ENCODE measurements at regions not wholly inside any gene's neighbourhood (a gene's known extent, or its start where the extent isn't known, plus 50 kb on each side); places are given as distances from the start of the nearest gene placed in this dataset.

GRCh38 chr3:178960918-178961317 lies 110.7 kb downstream of the ZMAT3 start:
- Histone ChIP-seq H3K36me3 (ENCODE audit: low read length) (no peaks in the 10 kb centered on the region), H3K9me2 (replicated peaks; ENCODE audit: insufficient read depth, low read length) (no peaks in the 10 kb centered on the region), H2AFZ (ENCODE audit: low read depth, low read length, severe bottlenecking) (no peak overlapping the region), H3K4me2 (ENCODE audit: low read depth, low read length, poor library complexity, severe bottlenecking) (no peak overlapping the region), H3K9me3 (ENCODE audit: insufficient read depth, low read length) (no peaks in the 10 kb centered on the region), H3K79me2 (ENCODE audit: insufficient read depth, low read length) (no peaks in the 10 kb centered on the region), H3K27me3 (ENCODE audit: low read length) (no peaks in the 10 kb centered on the region), H3K4me3 (ENCODE audit: insufficient read depth, low read length, poor library complexity, severe bottlenecking) (no peak overlapping the region), H4K20me1 (ENCODE audit: low read depth, low read length) (no peaks in the 10 kb centered on the region), H3K27ac (ENCODE audit: low read depth, low read length) (no peak overlapping the region), H3K9ac (ENCODE audit: low read length) (no peak overlapping the region), H3F3A (ENCODE audit: insufficient read depth) (peaks cover 1% of the 10 kb centered on the region; the same call in 1 of the 2 replicates)
- TF ChIP-seq CTCF (IDR thresholded peaks at IDR 0.05; ENCODE audit: insufficient read depth, low read length, poor library complexity, severe bottlenecking) (no peak), EZH2phosphoT487 (conservative IDR thresholded peaks at IDR 0.05; ENCODE audit: low read length) (no peak)

DNA sequence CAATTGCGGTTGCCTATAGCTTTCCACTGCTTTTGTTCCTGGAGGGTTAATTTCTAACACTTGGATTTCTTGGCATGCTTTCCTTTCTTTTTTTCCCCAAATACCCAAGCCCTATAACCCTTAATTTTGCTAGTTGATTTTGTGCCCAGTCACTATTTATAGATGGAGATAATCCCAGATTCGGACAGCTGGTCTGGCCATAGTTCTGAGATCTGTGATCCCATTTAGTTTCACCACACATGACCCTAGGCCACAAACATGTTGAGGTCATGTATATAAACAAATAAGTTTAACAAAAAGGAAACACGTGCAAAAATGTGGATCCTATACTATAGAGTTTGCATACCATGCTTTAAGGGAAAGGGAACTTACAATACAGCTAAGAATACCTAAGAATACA lies 111.4 kb downstream of the ZMAT3 start:
- H4K20me1 ChIP-seq (ENCODE audit: low read depth, low read length): no peaks in the 10 kb centered on the region
- H3K36me3 ChIP-seq (ENCODE audit: low read length): no peaks in the 10 kb centered on the region
- no peaks in the 10 kb centered on the region for H3K79me2 ChIP-seq (ENCODE audit: insufficient read depth, low read length)
- no peaks in the 10 kb centered on the region; the same call in 1 of the 2 replicates for H3F3A ChIP-seq (ENCODE audit: insufficient read depth)
- H3K9me2 ChIP-seq (replicated peaks; ENCODE audit: insufficient read depth, low read length): no peaks in the 10 kb centered on the region
- no peak overlapping the region for H3K27ac ChIP-seq (ENCODE audit: low read depth, low read length)
- H3K27me3 ChIP-seq (ENCODE audit: low read length): no peaks in the 10 kb centered on the region
- TF ChIP-seq CTCF (IDR thresholded peaks at IDR 0.05; ENCODE audit: insufficient read depth, low read length, poor library complexity, severe bottlenecking): no peak
- no peak overlapping the region for H3K9ac ChIP-seq (ENCODE audit: low read length)
- no peak overlapping the region for H2AFZ ChIP-seq (ENCODE audit: low read depth, low read length, severe bottlenecking)
- no peak overlapping the region for H3K4me2 ChIP-seq (ENCODE audit: low read depth, low read length, poor library complexity, severe bottlenecking)
- no peaks in the 10 kb centered on the region for H3K9me3 ChIP-seq (ENCODE audit: insufficient read depth, low read length)
- no peak overlapping the region for H3K4me3 ChIP-seq (ENCODE audit: insufficient read depth, low read length, poor library complexity, severe bottlenecking)

DNA sequence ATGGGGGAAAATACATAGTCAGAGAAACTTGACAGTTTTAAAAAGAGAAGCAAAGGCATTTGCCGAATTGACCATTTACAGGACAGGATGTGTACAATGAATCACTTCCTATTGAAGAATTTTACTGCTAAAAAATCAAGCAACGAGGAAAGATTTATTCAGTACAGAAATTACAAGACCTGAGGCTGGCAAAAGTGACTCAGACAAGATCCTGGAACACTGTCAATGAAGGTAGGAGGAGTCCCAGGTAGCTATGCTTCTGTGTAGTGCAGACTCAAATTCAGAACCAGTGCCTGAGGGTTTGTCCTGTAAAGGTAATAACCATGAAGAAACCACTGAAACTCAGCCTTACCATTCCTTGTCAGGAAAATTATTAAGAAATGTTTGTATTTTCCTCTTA lies 120.9 kb downstream of the ZMAT3 start:
- TF ChIP-seq CTCF (IDR thresholded peaks at IDR 0.05; ENCODE audit: insufficient read depth, low read length, poor library complexity, severe bottlenecking) (no peak), EZH2phosphoT487 (conservative IDR thresholded peaks at IDR 0.05; ENCODE audit: low read length) (no peak)
- H3K9ac ChIP-seq (ENCODE audit: low read length): no peak overlapping the region
- H4K20me1 ChIP-seq (ENCODE audit: low read depth, low read length): no peaks in the 10 kb centered on the region
- no peak overlapping the region for H3K27ac ChIP-seq (ENCODE audit: low read depth, low read length)
- no peak overlapping the region for H2AFZ ChIP-seq (ENCODE audit: low read depth, low read length, severe bottlenecking)
- H3K4me3 ChIP-seq (ENCODE audit: insufficient read depth, low read length, poor library complexity, severe bottlenecking): no peak overlapping the region
- no peaks in the 10 kb centered on the region for H3K79me2 ChIP-seq (ENCODE audit: insufficient read depth, low read length)
- no peaks in the 10 kb centered on the region for H3K27me3 ChIP-seq (ENCODE audit: low read length)
- H3K9me2 ChIP-seq (replicated peaks; ENCODE audit: insufficient read depth, low read length): no peaks in the 10 kb centered on the region
- H3F3A ChIP-seq (ENCODE audit: insufficient read depth): no peaks in the 10 kb centered on the region
- no peaks in the 10 kb centered on the region for H3K36me3 ChIP-seq (ENCODE audit: low read length)
- H3K9me3 ChIP-seq (ENCODE audit: insufficient read depth, low read length): peaks cover 7% of the 10 kb centered on the region; the same call in 1 of the 2 replicates
- no peak overlapping the region for H3K4me2 ChIP-seq (ENCODE audit: low read depth, low read length, poor library complexity, severe bottlenecking)
